SW480 (cell line): ENCODE measurements at regions not wholly inside any gene's neighbourhood (a gene's known extent, or its start where the extent isn't known, plus 50 kb on each side); places are given as distances from the start of the nearest gene placed in this dataset.

Experiments used
- DNase-seq: peaks from one replicate; pipeline ENCODE4 v3.0.0-alpha.2; 2016; ENCODE audit warnings: low spot score

- no peak for DNase-seq
These were observed 268.6 kb downstream of the KLF6 start for GRCh38 chr10:3516234-3516922.

DNA sequence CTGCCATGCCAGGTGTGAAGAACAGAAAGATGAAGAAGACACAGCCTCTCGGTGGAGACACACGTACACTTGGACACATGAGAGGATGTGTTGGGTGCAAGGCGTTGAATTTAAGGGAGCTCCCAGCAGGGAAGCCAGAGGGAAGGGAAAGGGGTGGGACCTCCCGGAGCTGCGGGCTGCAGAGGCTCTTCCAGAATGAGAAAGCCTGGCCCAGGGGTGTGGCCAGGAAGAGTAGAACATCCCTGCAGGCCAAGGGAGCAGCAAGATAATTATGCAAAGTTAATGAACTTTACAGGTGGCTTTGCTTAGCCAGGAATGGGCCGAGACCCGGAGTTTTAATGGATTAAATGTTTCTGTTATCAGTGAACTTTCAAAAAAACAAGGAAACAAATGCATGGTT is 270.3 kb downstream of the KLF6 start:
- DNase-seq, result no peak

DNA sequence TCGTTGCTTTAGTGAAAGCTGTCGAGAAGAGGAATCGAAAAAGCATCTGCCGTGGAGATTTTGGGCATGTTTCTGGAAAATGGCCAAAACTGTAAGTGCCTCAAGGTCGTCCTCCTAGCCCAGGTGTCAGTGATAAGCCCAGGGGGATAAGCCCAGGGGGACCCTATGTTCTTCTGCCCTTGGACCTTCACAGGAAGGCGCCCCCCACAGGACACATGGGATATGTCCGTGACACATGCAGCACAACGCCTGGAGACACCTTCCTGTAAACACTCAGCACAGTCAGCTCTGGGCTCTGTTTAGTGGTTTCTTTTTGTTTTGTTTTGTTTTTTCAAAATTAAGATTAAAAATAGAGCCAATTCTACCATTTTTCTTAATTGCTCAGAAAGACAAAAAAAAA is 272.7 kb downstream of the KLF6 start:
- no peak for DNase-seq

DNA sequence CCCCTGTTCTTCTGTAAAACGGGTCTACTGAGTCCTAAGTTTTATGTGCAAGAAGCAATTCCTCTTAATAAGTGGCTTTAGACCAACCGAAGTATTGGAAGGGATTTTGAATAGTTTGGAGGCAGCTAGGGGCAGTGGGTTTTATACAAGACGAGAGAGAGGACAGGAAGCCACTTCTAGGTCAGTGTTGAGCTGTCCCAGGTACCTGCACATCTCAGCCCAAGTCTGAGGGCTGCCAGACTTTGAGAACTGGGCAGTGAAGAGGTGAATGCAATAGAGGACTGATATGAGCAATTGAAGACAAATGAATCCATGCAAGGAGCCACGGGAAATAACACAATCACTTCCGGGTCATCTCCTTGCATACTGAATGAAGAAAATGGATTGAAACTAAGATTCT is 273.5 kb downstream of the KLF6 start:
- no peak for DNase-seq

GRCh38 chr10:3510741-3511140 is 274.3 kb downstream of the KLF6 start:
- no peak for DNase-seq

DNA sequence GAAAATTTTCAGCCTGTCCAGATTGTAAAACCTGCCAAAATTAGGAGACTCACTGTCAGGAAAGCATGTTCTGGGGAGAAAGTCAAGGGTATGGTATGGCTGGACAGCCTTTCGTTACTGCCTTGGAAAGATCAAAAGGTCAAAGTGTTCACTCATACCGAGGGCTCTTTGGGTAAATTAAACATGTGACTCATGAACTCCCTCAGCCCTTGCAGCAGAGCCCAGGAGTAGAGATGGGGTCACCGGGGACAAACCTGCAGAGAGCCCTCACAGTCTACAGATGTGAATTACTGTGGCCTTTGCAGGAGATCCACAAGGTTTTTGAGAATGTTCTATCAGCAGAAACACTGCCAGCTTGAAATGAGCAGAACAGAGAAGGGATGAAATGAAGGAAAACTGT is 275.7 kb downstream of the KLF6 start:
- DNase-seq, result no peak

DNA sequence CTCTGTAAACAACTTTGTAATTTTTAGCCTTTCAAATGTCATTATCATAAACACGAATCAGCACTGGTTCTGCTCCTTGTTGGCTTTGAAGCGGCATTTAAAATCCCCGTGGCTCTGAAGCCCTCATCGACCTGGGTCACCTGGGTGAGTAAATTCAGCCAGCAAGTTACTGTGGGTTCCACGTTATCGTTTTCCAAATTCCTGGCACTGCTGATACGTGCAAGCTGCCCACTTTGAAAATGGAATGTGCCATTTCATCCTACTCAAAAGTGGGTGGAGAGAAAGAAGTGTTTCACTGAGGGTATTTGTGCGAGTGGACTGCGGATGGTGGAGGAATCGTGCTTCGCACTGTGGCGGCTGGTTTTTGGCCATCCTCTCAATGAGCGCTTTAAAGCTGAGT is 281.7 kb downstream of the KLF6 start:
- no peak for DNase-seq

- no peak for DNase-seq
These were observed 282.3 kb downstream of the KLF6 start for GRCh38 chr10:3502673-3503072.

GRCh38 chr10:3500408-3500856 is 284.6 kb downstream of the KLF6 start:
- no peak for DNase-seq

- no peak for DNase-seq
These were observed 285.9 kb downstream of the KLF6 start for GRCh38 chr10:3499120-3499519.

DNA sequence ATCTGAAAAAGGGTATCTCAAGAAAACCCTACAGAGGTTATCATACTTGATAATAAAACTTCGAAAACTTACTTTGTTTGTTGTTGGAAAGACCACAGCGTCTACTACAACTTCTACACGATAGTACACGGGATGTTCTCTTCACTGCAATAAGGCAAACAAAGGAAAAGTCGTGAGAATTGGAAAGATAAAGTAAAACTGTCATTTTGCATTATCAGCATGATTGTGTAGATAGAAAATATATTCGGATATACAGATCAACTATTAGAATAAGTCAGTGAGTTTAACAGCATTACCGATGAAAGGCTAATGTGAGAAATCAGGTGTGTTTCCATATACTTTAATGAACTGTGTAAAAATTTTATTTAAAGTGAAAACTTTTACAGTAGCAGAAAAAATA is 287.4 kb downstream of the KLF6 start:
- DNase-seq, result no peak

DNA sequence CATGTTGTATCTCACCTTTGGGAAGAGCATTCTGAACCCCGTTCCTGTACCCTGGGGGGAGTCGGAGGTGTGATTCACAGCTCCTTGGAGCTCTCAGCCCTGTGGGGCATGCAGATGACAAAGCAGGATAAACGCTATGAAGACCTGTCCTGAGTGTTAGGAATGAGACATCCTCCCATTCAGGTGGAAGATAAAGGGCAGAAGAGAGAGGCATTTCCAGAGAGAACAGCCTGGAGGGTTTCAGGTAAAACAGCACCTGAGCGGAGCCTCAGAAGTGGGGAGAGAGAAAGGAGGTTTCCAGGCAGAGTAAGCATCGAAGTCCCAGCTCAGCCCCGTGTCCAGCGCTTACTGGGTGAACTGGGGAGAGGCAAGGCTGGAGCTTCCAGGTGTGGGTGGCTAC is 288.9 kb downstream of the KLF6 start:
- no peak for DNase-seq

- DNase-seq, result no peak
These were observed 289.7 kb downstream of the KLF6 start for GRCh38 chr10:3495281-3495680.

DNA sequence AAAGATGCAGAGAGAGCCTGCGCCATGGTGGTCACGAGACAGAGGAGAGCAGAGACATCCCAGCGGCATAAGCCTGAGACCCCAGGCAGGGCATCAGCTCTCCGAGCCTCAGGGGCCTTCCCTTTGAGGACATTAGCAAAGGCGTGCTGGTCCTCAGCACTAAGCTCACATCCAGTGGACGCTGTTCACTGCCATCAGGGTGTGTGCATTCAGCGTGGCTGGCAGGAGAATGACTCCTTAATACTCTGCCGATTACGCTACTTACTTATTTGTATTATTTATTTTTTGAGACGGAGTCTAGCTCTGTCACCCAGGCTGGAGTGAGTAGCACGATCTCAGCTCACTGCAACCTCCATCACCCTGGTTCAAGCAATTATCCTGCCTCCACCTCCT is 290.2 kb downstream of the KLF6 start:
- DNase-seq, result no peak

DNA sequence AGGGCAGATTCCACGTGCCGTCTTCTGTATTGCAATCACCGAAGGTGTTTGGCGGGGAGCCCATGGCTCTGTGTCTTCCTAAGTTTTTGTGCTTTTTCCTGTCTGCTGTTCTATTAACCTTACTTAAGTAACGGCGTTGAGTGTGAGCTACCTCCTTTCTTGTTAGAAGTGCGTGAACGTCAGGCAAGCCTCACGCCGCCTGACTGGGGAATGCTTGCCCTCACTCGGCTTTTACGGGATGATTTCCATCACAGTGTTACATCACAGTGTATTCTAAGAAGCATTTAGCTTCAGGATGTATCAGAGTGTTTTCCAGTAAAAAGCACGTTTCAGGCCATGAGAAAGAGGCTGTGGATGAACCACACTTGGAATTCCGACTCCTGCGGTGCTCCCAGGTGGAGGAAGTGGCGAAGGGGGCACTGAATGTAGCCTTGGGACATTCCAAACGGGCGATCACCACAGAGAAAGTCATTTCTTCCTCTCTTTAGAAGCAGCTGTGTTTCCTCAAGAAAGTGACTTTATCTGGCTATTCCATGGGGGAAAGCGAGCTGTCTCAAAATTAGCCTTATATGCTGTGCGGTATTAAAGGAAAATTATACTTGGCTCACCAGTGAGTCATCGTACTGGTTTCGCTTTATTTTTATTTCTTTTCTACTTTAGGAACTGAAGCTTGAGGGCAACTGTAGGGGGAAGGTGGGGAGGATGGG is 290.7 kb downstream of the KLF6 start:
- no peak for DNase-seq

GRCh38 chr10:3493621-3494020 is 291.4 kb downstream of the KLF6 start:
- no peak for DNase-seq

DNA sequence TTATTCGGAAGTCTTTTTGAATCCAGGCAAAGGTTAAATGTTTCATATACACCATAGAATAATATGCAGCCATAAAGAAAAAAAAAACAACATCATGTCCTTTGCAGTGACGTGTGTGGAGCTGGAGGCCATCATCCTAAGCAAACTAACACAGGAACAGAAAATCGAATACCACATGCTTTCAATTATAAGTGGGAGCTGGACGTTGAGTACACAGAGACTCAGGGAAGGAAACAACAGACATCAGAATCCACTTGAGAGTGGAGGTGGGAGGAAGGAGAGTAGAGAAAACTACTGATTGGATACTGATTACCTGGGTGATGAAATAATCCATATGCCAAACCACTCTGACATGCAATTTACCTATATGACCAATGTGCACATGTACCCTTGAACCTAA is 293.4 kb downstream of the KLF6 start:
- DNase-seq, result no peak

DNA sequence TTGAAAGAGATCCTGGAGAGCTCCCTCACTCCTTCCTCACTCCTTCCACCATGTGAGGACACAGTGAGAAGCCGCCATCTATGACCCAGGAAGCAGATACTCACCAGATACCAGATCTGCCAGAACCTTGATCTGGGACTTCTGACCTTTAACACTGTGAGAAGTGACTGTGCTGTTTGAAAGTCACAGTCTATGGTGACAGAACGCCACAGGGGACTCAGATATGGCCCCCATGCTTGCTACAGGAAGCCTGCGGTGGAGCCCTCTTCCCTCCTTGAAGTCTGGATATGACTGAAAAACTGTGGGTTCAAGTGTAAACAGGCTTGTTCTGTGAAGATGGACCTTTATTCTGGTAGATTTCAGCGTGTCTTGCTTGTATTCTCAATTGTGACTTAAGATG is 297.8 kb downstream of the KLF6 start:
- DNase-seq, result no peak

DNA sequence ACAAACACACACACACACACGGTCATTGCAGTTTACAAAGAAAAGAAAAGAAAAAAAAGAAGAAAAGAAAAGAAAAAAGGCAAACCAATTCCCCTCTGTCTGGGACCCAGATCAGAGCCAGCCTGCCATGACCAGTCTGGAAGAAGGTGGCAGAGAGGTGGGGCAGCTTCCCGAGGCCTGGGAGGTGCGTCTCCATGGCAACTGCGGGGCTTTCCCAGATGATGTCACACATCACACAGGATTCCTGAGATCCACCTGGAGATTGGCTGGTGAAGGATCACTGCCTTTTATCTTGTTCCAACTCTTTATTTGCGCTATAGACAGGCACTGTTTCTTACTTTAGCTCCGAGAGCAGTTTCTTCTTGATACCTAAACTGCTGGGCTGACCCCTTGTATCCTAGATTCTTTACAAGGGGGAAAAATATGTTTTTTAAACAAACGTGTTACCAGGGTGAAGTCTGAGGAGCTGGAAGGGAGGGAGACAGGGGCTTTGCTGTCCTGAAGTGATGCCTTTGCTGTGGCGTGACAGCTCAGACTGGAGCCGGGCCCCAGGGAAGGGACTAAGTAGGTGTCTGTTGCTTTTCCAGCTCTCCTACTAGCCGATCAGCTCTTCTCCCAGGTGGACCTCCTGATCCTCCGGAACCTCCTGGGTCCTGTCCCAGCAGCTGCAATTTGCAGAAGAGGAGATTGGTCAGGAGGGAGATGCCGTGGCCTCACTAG is 298.5 kb downstream of the KLF6 start:
- peak; percentile 86 for DNase-seq

- DNase-seq, result no peak
These were observed 299.8 kb downstream of the KLF6 start for GRCh38 chr10:3485057-3485686.

- no peak for DNase-seq
These were observed 300.5 kb downstream of the KLF6 start for GRCh38 chr10:3484306-3485056.
